HepG2 (cell line): ENCODE measurements at regions not wholly inside any gene's neighbourhood (a gene's known extent, or its start where the extent isn't known, plus 50 kb on each side); places are given as distances from the start of the nearest gene placed in this dataset.

Experiments
- ATAC-seq: fragments of 200-7000 bp; cut with Tn5 transposase; 3 replicates; pipeline ENCODE4 v1.9.1; 2020; ENCODE audit warnings: mild to moderate bottlenecking, moderate library complexity
- BruUV-seq: library from RNA; stranded (reverse); fragments of 400-500 nt; replicated peaks from 2 replicates; lab custom pipeline; 2021; lab: Mats Ljungman, UMichigan
- CTCF ChIA-PET: fragments of 300-600 bp; formaldehyde crosslinking; extraction: SDS; loops from one replicate; lab custom pipeline; 2021; ENCODE audit warnings: low total read pairs, inconsistent platforms, low intra/inter-chr PET ratio; lab: Yijun Ruan, JAX
- POLR2A ChIA-PET: fragments of 350-600 bp; sonication (Branson Sonifier 250); formaldehyde crosslinking; loops from one replicate; lab custom pipeline; 2020; ENCODE audit warnings: antibody characterized with exemption, inconsistent platforms; lab: Yijun Ruan, JAX
- DNase-seq: peaks from one replicate; pipeline ENCODE4 v3.0.0-alpha.2; 2015; ENCODE audit warnings: low spot score
- FAIRE-seq: peaks from 3 replicates; lab custom pipeline; 2011; peaks lifted over from hg19 to GRCh38; lab: Jason Lieb, UNC
- H2AFZ ChIP-seq: one replicate; pipeline ENCODE4 v1.6.1; 2011; ENCODE audit warnings: low read length, inconsistent platforms
- H3K27ac ChIP-seq: fragments of 300-600 bp; 3 replicates; pipeline ENCODE4 v1.8.0; 2011; ENCODE audit warnings: mixed run types, mild to moderate bottlenecking, mixed read lengths, low read length, inconsistent platforms; ENCODE audit not compliant: insufficient read depth; ENCODE audit errors: extremely low read length
- H3K27me3 ChIP-seq, 2 experiments: fragments of 200-600 bp in 1 of 2; 2 replicates in 1 of 2; 3 replicates in 1 of 2; pipeline versions ENCODE4 v1.6.0 to v1.8.0; 2011; ENCODE audit warnings: low read length in 2 of 2, mild to moderate bottlenecking in 2 of 2, moderate library complexity in 2 of 2, inconsistent platforms in 1 of 2; ENCODE audit not compliant: insufficient read depth in 2 of 2, control insufficient read depth in 1 of 2
- H3K36me3 ChIP-seq, 2 experiments: fragments of 200-600 bp in 1 of 2; replicated peaks in 1 of 2; 2 replicates in 1 of 2; 3 replicates in 1 of 2; pipeline versions ENCODE4 v1.5.1 to v1.8.0; 2011; ENCODE audit warnings: low read length in 2 of 2, inconsistent platforms in 1 of 2; ENCODE audit not compliant: insufficient read depth in 2 of 2, control insufficient read depth in 1 of 2
- H3K4me1 ChIP-seq: 2 replicates; pipeline ENCODE4 v1.5.1; 2012; ENCODE audit warnings: low read length, inconsistent platforms; ENCODE audit not compliant: insufficient read depth
- H3K4me2 ChIP-seq: 2 replicates; pipeline ENCODE4 v1.6.0; 2011; ENCODE audit warnings: low read depth, low read length, inconsistent platforms
- H3K4me3 ChIP-seq, 3 experiments: fragments of 200-600 bp in 1 of 3; sonication (generic), shearing (Covaris generic) in 1 of 3; replicated peaks in 1 of 3; 2 replicates each; pipeline ENCODE4 v1.5.1; 2011 to 2016; ENCODE audit warnings: low read length in 3 of 3, inconsistent platforms in 2 of 3, low read depth in 2 of 3, mild to moderate bottlenecking in 2 of 3, control low read depth in 1 of 3, mixed read lengths in 1 of 3; ENCODE audit not compliant: insufficient read depth in 1 of 3
- H3K79me2 ChIP-seq: one replicate; pipeline ENCODE4 v1.6.1; 2011; ENCODE audit warnings: low read length, inconsistent platforms; ENCODE audit not compliant: insufficient read depth
- H3K9ac ChIP-seq: 2 replicates; pipeline ENCODE4 v1.6.0; 2011; ENCODE audit warnings: mild to moderate bottlenecking, low read depth, low read length, inconsistent platforms; ENCODE audit not compliant: insufficient read depth
- H3K9me3 ChIP-seq: 2 replicates; pipeline ENCODE4 v1.5.1; 2012; ENCODE audit warnings: mild to moderate bottlenecking, low read length
- H4K20me1 ChIP-seq: 2 replicates; pipeline ENCODE4 v1.6.0; 2011; ENCODE audit warnings: inconsistent platforms, mild to moderate bottlenecking, low read length, moderate library complexity; ENCODE audit not compliant: insufficient read depth
- ATF4 ChIP-seq, 2 experiments: fragments of 450-650 bp in 1 of 2; sonication (generic) in 1 of 2; formaldehyde crosslinking; IDR thresholded peaks; 2 replicates each; pipeline versions ENCODE4 v1.5.0 to v1.8.0; 2020 to 2022; ENCODE audit warnings: mild to moderate bottlenecking in 1 of 2, missing genetic modification reagents in 1 of 2
- DR1 ChIP-seq: sonication (generic); formaldehyde crosslinking; IDR thresholded peaks from 2 replicates; pipeline ENCODE4 v1.8.0; 2021; ENCODE audit warnings: mild to moderate bottlenecking, missing genetic modification reagents, inconsistent platforms
- EZH2 ChIP-seq: conservative IDR thresholded peaks from 2 replicates; pipeline ENCODE4 v1.6.1; 2012; ENCODE audit warnings: mild to moderate bottlenecking, low read depth, low read length, moderate library complexity
- GZF1 ChIP-seq: sonication (generic); formaldehyde crosslinking; IDR thresholded peaks from 2 replicates; pipeline ENCODE4 v1.5.1; 2020; ENCODE audit warnings: mild to moderate bottlenecking, missing genetic modification reagents
- HMGXB4 ChIP-seq, 2 experiments: sonication (generic) in 1 of 2; formaldehyde crosslinking in 1 of 2; IDR thresholded peaks; 2 replicates each; pipeline versions ENCODE4 v1.4.0 to v1.6.1; 2018 to 2020; ENCODE audit warnings: missing genetic modification reagents in 2 of 2, borderline replicate concordance in 1 of 2, low read depth in 1 of 2, mild to moderate bottlenecking in 1 of 2, missing biosample characterization in 1 of 2
- MEIS2 ChIP-seq: sonication (generic); formaldehyde crosslinking; IDR thresholded peaks from 2 replicates; pipeline ENCODE4 v1.9.0; 2021; ENCODE audit warnings: mild to moderate bottlenecking, missing genetic modification reagents
- MTA1 ChIP-seq: sonication (generic); formaldehyde crosslinking; IDR thresholded peaks from 2 replicates; pipeline ENCODE4 v1.4.0; 2020; ENCODE audit warnings: missing genetic modification reagents, mild to moderate bottlenecking, borderline replicate concordance
- NFE2L1 ChIP-seq: sonication (generic); formaldehyde crosslinking; IDR thresholded peaks from 2 replicates; pipeline ENCODE4 v1.4.0; 2020; ENCODE audit warnings: missing genetic modification reagents, mild to moderate bottlenecking, borderline replicate concordance
- NFKB2 ChIP-seq: sonication (generic); formaldehyde crosslinking; IDR thresholded peaks from 2 replicates; pipeline ENCODE4 v1.4.0; 2020; ENCODE audit warnings: missing genetic modification reagents, borderline replicate concordance
- NPAS2 ChIP-seq: sonication (generic); formaldehyde crosslinking; IDR thresholded peaks from 2 replicates; pipeline ENCODE4 v1.8.0; 2022; ENCODE audit warnings: mild to moderate bottlenecking, missing genetic modification reagents, borderline replicate concordance
- SALL2 ChIP-seq: sonication (generic); formaldehyde crosslinking; IDR thresholded peaks from 2 replicates; pipeline ENCODE4 v1.8.1; 2023; ENCODE audit warnings: mild to moderate bottlenecking, missing genetic modification reagents, inconsistent platforms
- TFDP2 ChIP-seq: sonication (generic); formaldehyde crosslinking; IDR thresholded peaks from 2 replicates; pipeline ENCODE4 v1.4.0; 2020; ENCODE audit warnings: missing genetic modification reagents
- ZFP1 ChIP-seq: IDR thresholded peaks from 2 replicates; pipeline ENCODE4 v1.6.1; 2016
- ZNF12 ChIP-seq: sonication (generic); formaldehyde crosslinking; IDR thresholded peaks from 2 replicates; pipeline ENCODE4 v1.5.0; 2020; ENCODE audit warnings: missing genetic modification reagents
- ZNF3 ChIP-seq: IDR thresholded peaks from 2 replicates; pipeline ENCODE4 v1.7.0; 2017; ENCODE audit warnings: inconsistent platforms
- in situ Hi-C: cut with HindIII; loops from 2 replicates; pipeline ENCODE4 v1.10.0; 2017; ENCODE audit warnings: low pct_unique_long_range_greater_than_20kb; ENCODE audit not compliant: extremely low pct_ligation_motif_present
- intact Hi-C: fragments of 100-400 bp; cut with micrococcal nuclease; formaldehyde crosslinking; loops from one replicate; pipeline ENCODE4 v1.10.0; 2022; ENCODE audit not compliant: unreplicated experiment
- TF ChIP-seq, protein P1 (sequence below): sonication (generic); formaldehyde crosslinking; IDR thresholded peaks from 2 replicates; pipeline ENCODE4 v1.5.1; 2020; ENCODE audit warnings: missing genetic modification reagents, mild to moderate bottlenecking, borderline replicate concordance
- TF ChIP-seq, protein P2 (sequence below): sonication (generic); formaldehyde crosslinking; IDR thresholded peaks from 2 replicates; pipeline ENCODE4 v1.5.1; 2020; ENCODE audit warnings: missing genetic modification reagents, mild to moderate bottlenecking, borderline replicate concordance

DNA sequence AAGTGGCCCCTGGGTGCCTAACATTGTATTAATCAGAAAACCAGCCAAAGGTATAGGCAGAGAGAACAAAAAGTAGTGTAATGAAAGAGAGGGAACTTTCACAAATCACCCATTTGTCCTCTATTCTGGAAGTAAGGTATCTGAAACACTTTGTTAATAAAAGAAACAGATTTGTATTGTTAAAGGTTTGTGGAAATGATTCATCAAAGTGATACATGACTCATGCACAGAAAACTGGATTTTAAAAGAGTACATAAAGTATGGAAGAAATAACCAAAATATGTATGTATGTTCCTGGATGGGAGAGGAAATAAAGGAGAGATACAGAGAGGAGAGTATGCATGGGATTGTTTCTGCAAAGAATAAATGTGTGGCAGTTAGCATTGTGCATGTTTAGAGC is 126.8 kb downstream of the RGS21 start:
- ATAC-seq (no peak), DNase-seq (no peak), FAIRE-seq (no peak)
- no peak overlapping the region for H3K4me3 ChIP-seq
- no peaks in the 10 kb centered on the region for H3K9me3 ChIP-seq
- CTCF ChIA-PET = no interaction called here
- in situ Hi-C loops (no loop called here), intact Hi-C loops (no loop called here)
- no peaks in the 10 kb centered on the region; a peak in 1 of 5 replicates for H3K27me3 ChIP-seq
- no peaks in the 10 kb centered on the region for H3K36me3 ChIP-seq
- H4K20me1 ChIP-seq = no peaks in the 10 kb centered on the region
- no peak overlapping the region for H3K4me2 ChIP-seq
- BruUV-seq = no TSS peak
- POLR2A ChIA-PET = no interaction called here
- no peaks in the 10 kb centered on the region for H3K4me1 ChIP-seq
- no peak overlapping the region for H3K9ac ChIP-seq
- no peak overlapping the region for H3K27ac ChIP-seq
- H2AFZ ChIP-seq = no peak overlapping the region
- no peaks in the 10 kb centered on the region for H3K79me2 ChIP-seq
- TF ChIP-seq, protein P1, sequence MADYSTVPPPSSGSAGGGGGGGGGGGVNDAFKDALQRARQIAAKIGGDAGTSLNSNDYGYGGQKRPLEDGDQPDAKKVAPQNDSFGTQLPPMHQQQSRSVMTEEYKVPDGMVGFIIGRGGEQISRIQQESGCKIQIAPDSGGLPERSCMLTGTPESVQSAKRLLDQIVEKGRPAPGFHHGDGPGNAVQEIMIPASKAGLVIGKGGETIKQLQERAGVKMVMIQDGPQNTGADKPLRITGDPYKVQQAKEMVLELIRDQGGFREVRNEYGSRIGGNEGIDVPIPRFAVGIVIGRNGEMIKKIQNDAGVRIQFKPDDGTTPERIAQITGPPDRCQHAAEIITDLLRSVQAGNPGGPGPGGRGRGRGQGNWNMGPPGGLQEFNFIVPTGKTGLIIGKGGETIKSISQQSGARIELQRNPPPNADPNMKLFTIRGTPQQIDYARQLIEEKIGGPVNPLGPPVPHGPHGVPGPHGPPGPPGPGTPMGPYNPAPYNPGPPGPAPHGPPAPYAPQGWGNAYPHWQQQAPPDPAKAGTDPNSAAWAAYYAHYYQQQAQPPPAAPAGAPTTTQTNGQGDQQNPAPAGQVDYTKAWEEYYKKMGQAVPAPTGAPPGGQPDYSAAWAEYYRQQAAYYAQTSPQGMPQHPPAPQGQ (CRISPR knock-in tag) = no peak
- TF ChIP-seq DR1 (CRISPR knock-in tag) = no peak
- TF ChIP-seq ZFP1 (CRISPR knock-in tag) = no peak
- no peak for TF ChIP-seq ZNF3 (CRISPR knock-in tag)
- no peak for TF ChIP-seq NPAS2
- TF ChIP-seq MTA1 (CRISPR knock-in tag) = no peak
- TF ChIP-seq MEIS2 (CRISPR knock-in tag) = no peak
- TF ChIP-seq SALL2 (CRISPR knock-in tag) = no peak
- TF ChIP-seq ZNF12 = no peak
- TF ChIP-seq, protein P2, sequence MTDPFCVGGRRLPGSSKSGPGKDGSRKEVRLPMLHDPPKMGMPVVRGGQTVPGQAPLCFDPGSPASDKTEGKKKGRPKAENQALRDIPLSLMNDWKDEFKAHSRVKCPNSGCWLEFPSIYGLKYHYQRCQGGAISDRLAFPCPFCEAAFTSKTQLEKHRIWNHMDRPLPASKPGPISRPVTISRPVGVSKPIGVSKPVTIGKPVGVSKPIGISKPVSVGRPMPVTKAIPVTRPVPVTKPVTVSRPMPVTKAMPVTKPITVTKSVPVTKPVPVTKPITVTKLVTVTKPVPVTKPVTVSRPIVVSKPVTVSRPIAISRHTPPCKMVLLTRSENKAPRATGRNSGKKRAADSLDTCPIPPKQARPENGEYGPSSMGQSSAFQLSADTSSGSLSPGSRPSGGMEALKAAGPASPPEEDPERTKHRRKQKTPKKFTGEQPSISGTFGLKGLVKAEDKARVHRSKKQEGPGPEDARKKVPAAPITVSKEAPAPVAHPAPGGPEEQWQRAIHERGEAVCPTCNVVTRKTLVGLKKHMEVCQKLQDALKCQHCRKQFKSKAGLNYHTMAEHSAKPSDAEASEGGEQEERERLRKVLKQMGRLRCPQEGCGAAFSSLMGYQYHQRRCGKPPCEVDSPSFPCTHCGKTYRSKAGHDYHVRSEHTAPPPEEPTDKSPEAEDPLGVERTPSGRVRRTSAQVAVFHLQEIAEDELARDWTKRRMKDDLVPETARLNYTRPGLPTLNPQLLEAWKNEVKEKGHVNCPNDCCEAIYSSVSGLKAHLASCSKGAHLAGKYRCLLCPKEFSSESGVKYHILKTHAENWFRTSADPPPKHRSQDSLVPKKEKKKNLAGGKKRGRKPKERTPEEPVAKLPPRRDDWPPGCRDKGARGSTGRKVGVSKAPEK (CRISPR knock-in tag) = no peak
- no peak for TF ChIP-seq GZF1 (CRISPR knock-in tag)
- no peak for TF ChIP-seq NFKB2 (CRISPR knock-in tag)
- TF ChIP-seq EZH2 = no peak
- TF ChIP-seq HMGXB4 (CRISPR knock-in tag; IDR thresholded peaks at IDR 0.05; ENCODE audit: borderline replicate concordance in 1 of 2, low read depth in 1 of 2) = no peak
- TF ChIP-seq NFE2L1 (CRISPR knock-in tag) = no peak
- TF ChIP-seq TFDP2 (CRISPR knock-in tag) = no peak
- TF ChIP-seq ATF4 (CRISPR knock-in tag; IDR thresholded peaks at IDR 0.05) = no peak
